ENCODE measurements at regions not wholly inside any gene's neighbourhood (a gene's known extent, or its start where the extent isn't known, plus 50 kb on each side); places are given as distances from the start of the nearest gene placed in this dataset.

GRCh38 chr2:122682356-122682755 lies 926.9 kb downstream of the TSN start:
- CTCF ChIA-PET (ENCODE audit: partially characterized antibody) = interaction anchor here (0.9 to 1.0 kb wide), 2 partner anchors 12 to 159 kb away, joined by 3 read pairs; no protein-coding TSS in a partner anchor
- no peak overlapping the region for H2BK120ac ChIP-seq (replicated peaks; ENCODE audit: low read depth, low read length)
- H2BK12ac ChIP-seq (ENCODE audit: low read depth, low read length) = no peak overlapping the region
- no peak overlapping the region for H3K14ac ChIP-seq (ENCODE audit: insufficient read length)
- no peak for FAIRE-seq
- no peak overlapping the region for H2AFZ ChIP-seq (ENCODE audit: low read length)
- H2BK15ac ChIP-seq (ENCODE audit: low read length) = no peak overlapping the region
- no peak overlapping the region for H4K5ac ChIP-seq (ENCODE audit: insufficient read length, low read depth, low read length)
- no peak overlapping the region for H2BK20ac ChIP-seq (ENCODE audit: low read length)
- no peak overlapping the region for H3K27ac ChIP-seq (ENCODE audit: low read depth, low read length)
- 93% methylated on average over 3 of the region's 3 CpGs; no CpG with 5 or more reads in 1 of the 2 experiments for WGBS, 2 experiments (ENCODE audit: extremely low coverage in 1 of 2, insufficient coverage in 1 of 2, insufficient read length in 1 of 2, insufficient replicate concordance in 2 of 2, low coverage in 1 of 2, low lambda C conversion rate in 2 of 2, missing lambda C conversion rate in 1 of 2)
- no peaks in the 10 kb centered on the region; a peak in 1 of 8 replicates for H3K36me3 ChIP-seq (ENCODE audit: control insufficient read depth in 2 of 4, insufficient read depth in 4 of 4, low read length in 3 of 4)
- POLR2A ChIA-PET (ENCODE audit: partially characterized antibody) = interaction anchor here (2.0 kb wide), 1 partner anchor 21 kb away, joined by 5 read pairs; no protein-coding TSS in a partner anchor
- no peak overlapping the region for H3K9ac ChIP-seq (replicated peaks in 1 of 4; ENCODE audit: extremely low read depth in 1 of 4, low read depth in 3 of 4, low read length in 3 of 4)
- H4K91ac ChIP-seq (replicated peaks; ENCODE audit: insufficient read length, low read length) = no peak overlapping the region
- no peak overlapping the region for H3K18ac ChIP-seq (ENCODE audit: extremely low read depth, low read length)
- H3K23ac ChIP-seq (ENCODE audit: insufficient read length) = no peak overlapping the region
- no peak for DNase-seq (ENCODE audit: low read depth in 1 of 2, low spot score in 2 of 2)
- TF ChIP-seq TAF1 (IDR thresholded peaks at IDR 0.05; ENCODE audit: low read depth, low read length) = no peak
- TF ChIP-seq RXRA (IDR thresholded peaks at IDR 0.05; ENCODE audit: insufficient read depth, low read depth, low read length) = no peak
- TF ChIP-seq POLR2A (IDR thresholded peaks at IDR 0.05; ENCODE audit: control extremely low read depth in 1 of 2, low read depth in 2 of 2, low read length in 2 of 2) = no peak
- no peak for TF ChIP-seq RBBP5 (IDR thresholded peaks at IDR 0.05; ENCODE audit: borderline replicate concordance, low read depth, low read length)
- no peak for TF ChIP-seq NRF1 (IDR thresholded peaks at IDR 0.05; ENCODE audit: low read depth, low read length)
- TF ChIP-seq HDAC6 (IDR thresholded peaks at IDR 0.05; ENCODE audit: low read depth, low read length) = no peak
- no peak for TF ChIP-seq SP2 (IDR thresholded peaks at IDR 0.05; ENCODE audit: low read length)
- TF ChIP-seq GTF2F1 (IDR thresholded peaks at IDR 0.05; ENCODE audit: borderline replicate concordance, low read depth, low read length) = no peak
- TF ChIP-seq ZNF274 (IDR thresholded peaks at IDR 0.05; ENCODE audit: borderline replicate concordance, extremely low read depth, low read length) = no peak
- no peak for TF ChIP-seq BRCA1 (IDR thresholded peaks at IDR 0.05; ENCODE audit: low read depth, low read length)
- no peak overlapping the region for H3K4me3 ChIP-seq (ENCODE audit: extremely low read depth in 1 of 4, insufficient read depth in 2 of 4, low read depth in 3 of 4, low read length in 4 of 4)
- H2AK5ac ChIP-seq (ENCODE audit: low read depth, low read length) = no peak overlapping the region
- no peak overlapping the region for H2BK5ac ChIP-seq (ENCODE audit: low read depth, low read length)
- no peaks in the 10 kb centered on the region for H3K79me2 ChIP-seq (ENCODE audit: control insufficient read depth in 1 of 2, insufficient read depth in 2 of 2, low read length in 2 of 2)
- no peaks in the 10 kb centered on the region for H3K79me1 ChIP-seq (ENCODE audit: low read depth, low read length)
- no peaks in the 10 kb centered on the region for H3K4me1 ChIP-seq (replicated peaks in 1 of 4; ENCODE audit: control insufficient read depth in 3 of 4, insufficient read depth in 4 of 4, low read length in 3 of 4)
- H3K9me3 ChIP-seq (ENCODE audit: insufficient read depth in 2 of 2, low read depth in 1 of 2, low read length in 1 of 2) = peaks cover 2 to 7% of the 10 kb centered on the region in 2 experiments; a peak in 2 of 4 replicates
- no peaks in the 10 kb centered on the region for H3K27me3 ChIP-seq (replicated peaks in 1 of 4; ENCODE audit: control insufficient read depth in 3 of 4, extremely low read depth in 1 of 4, insufficient read depth in 3 of 4, low read length in 3 of 4)
- H3K4ac ChIP-seq (replicated peaks; ENCODE audit: insufficient read length, low read depth, low read length) = no peak overlapping the region
- no peaks in the 10 kb centered on the region for H4K20me1 ChIP-seq (replicated peaks in 1 of 2; ENCODE audit: control insufficient read depth in 1 of 2, insufficient read depth in 2 of 2, low read length in 2 of 2)
- H3K23me2 ChIP-seq (ENCODE audit: low read depth, low read length) = no peaks in the 10 kb centered on the region
- H3K4me2 ChIP-seq (ENCODE audit: insufficient read depth in 1 of 2, low read depth in 2 of 2, low read length in 2 of 2) = no peak overlapping the region
- no peak overlapping the region for H3K56ac ChIP-seq (replicated peaks; ENCODE audit: insufficient read length, low read depth, low read length)
- no peak overlapping the region for H4K8ac ChIP-seq (ENCODE audit: extremely low read depth, insufficient read depth, low read length)
